Thyroid gland (tissue), 4 donors: ENCODE measurements at regions not wholly inside any gene's neighbourhood (a gene's known extent, or its start where the extent isn't known, plus 50 kb on each side); places are given as distances from the start of the nearest gene placed in this dataset.

Source experiments
- CTCF ChIP-seq, 6 experiments: fragments of 200-600 bp in 3 of 6; fragments of 450-650 bp in 3 of 6; sonication (generic) in 3 of 6; IDR thresholded peaks; one replicate each; pipeline ENCODE4 v1.5.1; 2016 to 2019; ENCODE audit warnings: antibody characterized with exemption in 6 of 6, mild to moderate bottlenecking in 2 of 6, inconsistent platforms in 1 of 6, moderate library complexity in 1 of 6
- POLR2A ChIP-seq, 2 donors: fragments of 450-650 bp; IDR thresholded peaks; one replicate each; pipeline ENCODE4 v1.6.1; 2017; ENCODE audit warnings: antibody characterized with exemption in 2 of 2, mild to moderate bottlenecking in 2 of 2, moderate library complexity in 1 of 2

- no peak for TF ChIP-seq POLR2A (IDR thresholded peaks at IDR 0.05)
- no peak for TF ChIP-seq CTCF (IDR thresholded peaks at IDR 0.05)
These were observed 324.6 kb downstream of the CAAP1 start for GRCh38 chr9:26567976-26568375.
